ENCODE measurements at regions not wholly inside any gene's neighbourhood (a gene's known extent, or its start where the extent isn't known, plus 50 kb on each side); places are given as distances from the start of the nearest gene placed in this dataset.

DNA sequence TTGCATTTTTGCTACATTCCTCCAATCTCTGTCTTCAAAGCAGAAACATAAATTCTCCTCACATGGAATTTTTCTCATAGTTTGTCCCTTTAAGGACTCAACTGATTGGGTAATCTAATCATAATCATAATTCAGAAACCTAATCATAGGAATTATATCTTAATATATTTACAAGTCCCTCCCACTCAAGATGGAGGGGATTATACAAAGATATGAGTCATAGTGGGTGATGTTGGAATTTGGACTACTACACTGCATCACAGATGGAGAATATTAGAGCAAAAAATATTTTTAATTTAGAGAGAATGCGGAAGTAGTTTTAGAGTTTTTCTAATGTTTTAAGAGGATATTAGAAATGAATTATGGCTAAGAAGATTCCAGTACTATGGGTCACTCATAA is 1034.0 kb downstream of the DTWD2 start (continued):
- TF ChIP-seq ETV6 (conservative IDR thresholded peaks at IDR 0.05 in 1 of 2, IDR thresholded peaks at IDR 0.05 in 1 of 2; ENCODE audit: borderline replicate concordance in 1 of 2, low read depth in 1 of 2): no peak
- no peak for TF ChIP-seq MXI1 (IDR thresholded peaks at IDR 0.05; ENCODE audit: low read depth, low read length)
- no peak for TF ChIP-seq SUPT20H (IDR thresholded peaks at IDR 0.05; ENCODE audit: borderline replicate concordance, control insufficient read depth, low read depth, low read length)
- TF ChIP-seq, protein P1, sequence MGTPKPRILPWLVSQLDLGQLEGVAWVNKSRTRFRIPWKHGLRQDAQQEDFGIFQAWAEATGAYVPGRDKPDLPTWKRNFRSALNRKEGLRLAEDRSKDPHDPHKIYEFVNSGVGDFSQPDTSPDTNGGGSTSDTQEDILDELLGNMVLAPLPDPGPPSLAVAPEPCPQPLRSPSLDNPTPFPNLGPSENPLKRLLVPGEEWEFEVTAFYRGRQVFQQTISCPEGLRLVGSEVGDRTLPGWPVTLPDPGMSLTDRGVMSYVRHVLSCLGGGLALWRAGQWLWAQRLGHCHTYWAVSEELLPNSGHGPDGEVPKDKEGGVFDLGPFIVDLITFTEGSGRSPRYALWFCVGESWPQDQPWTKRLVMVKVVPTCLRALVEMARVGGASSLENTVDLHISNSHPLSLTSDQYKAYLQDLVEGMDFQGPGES (IDR thresholded peaks at IDR 0.05): no peak
- TF ChIP-seq CHD4 (IDR thresholded peaks at IDR 0.05): no peak
- TF ChIP-seq, protein P2, sequence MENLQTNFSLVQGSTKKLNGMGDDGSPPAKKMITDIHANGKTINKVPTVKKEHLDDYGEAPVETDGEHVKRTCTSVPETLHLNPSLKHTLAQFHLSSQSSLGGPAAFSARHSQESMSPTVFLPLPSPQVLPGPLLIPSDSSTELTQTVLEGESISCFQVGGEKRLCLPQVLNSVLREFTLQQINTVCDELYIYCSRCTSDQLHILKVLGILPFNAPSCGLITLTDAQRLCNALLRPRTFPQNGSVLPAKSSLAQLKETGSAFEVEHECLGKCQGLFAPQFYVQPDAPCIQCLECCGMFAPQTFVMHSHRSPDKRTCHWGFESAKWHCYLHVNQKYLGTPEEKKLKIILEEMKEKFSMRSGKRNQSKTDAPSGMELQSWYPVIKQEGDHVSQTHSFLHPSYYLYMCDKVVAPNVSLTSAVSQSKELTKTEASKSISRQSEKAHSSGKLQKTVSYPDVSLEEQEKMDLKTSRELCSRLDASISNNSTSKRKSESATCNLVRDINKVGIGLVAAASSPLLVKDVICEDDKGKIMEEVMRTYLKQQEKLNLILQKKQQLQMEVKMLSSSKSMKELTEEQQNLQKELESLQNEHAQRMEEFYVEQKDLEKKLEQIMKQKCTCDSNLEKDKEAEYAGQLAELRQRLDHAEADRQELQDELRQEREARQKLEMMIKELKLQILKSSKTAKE (IDR thresholded peaks at IDR 0.05; ENCODE audit: low read depth, poor library complexity, severe bottlenecking): no peak
- TF ChIP-seq MYC (IDR thresholded peaks at IDR 0.05; ENCODE audit: insufficient read depth, insufficient read length, insufficient replicate concordance, low read length, severe bottlenecking): no peak

DNA sequence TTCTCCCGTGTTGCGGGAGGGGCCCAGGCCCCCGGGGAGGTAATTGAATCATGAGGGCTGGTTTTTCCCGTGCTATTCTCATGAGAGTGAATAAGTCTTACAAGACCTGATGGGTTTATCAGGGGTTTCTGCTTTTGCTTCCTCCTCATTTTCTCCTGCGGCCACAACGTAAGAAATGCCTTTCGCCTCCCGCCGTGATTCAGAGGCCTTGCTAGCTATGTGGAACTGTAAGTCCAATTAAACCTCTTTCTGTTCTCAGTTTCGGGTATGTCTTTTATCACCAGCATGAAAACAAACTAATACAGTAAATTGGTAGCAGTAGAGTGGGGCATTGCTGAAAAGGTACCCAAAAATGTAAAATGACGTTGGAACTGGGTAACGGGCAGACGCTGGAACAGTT is 1035.1 kb downstream of the DTWD2 start:
- Histone ChIP-seq H3K27ac (ENCODE audit: control insufficient read depth, insufficient read depth) (no peak overlapping the region), H3K4me1 (ENCODE audit: control insufficient read depth, insufficient read depth, low read length) (no peaks in the 10 kb centered on the region), H3K36me3 (ENCODE audit: control insufficient read depth in 2 of 2, insufficient read depth in 2 of 2, low read length in 1 of 2) (no peaks in the 10 kb centered on the region), H3K79me2 (ENCODE audit: control insufficient read depth, insufficient read depth, low read length) (no peaks in the 10 kb centered on the region), H4K20me1 (ENCODE audit: control insufficient read depth, insufficient read depth) (no peaks in the 10 kb centered on the region), H3K4me2 (ENCODE audit: control insufficient read depth, insufficient read depth) (no peak overlapping the region), H3K9me3 (replicated peaks; ENCODE audit: control insufficient read depth, insufficient read depth, low read length) (no peaks in the 10 kb centered on the region), H3K9ac (ENCODE audit: control insufficient read depth, insufficient read depth, low read length) (no peak overlapping the region), H2AFZ (ENCODE audit: control insufficient read depth, low read depth, low read length) (no peak overlapping the region), H3K4me3 (no peak overlapping the region), H3K27me3 (replicated peaks in 1 of 2; ENCODE audit: control insufficient read depth in 2 of 2, insufficient read depth in 2 of 2, low read length in 1 of 2) (no peaks in the 10 kb centered on the region)
- intact Hi-C loops (cut with micrococcal nuclease; ENCODE audit: unreplicated experiment) (no loop called here), in situ Hi-C loops (cut with MboI) (no loop called here)
- ChIA-PET RAD21 (ENCODE audit: unreplicated experiment) (no interaction called here), CTCF (no interaction called here), POLR2A (no interaction called here), SMC1A (ENCODE audit: uncharacterized antibody, unreplicated experiment) (no interaction called here)
- WGBS (ENCODE audit: insufficient coverage, insufficient replicate concordance, low lambda C conversion rate, missing lambda C conversion rate): 36% methylated on average over 13 of the region's 13 CpGs
- no peak for ATAC-seq
- BruUV-seq (replicated peaks): no TSS peak
- no peak for FAIRE-seq
- no peak for DNase-seq (ENCODE audit: low read depth, low spot score)
- TF ChIP-seq, protein P3, sequence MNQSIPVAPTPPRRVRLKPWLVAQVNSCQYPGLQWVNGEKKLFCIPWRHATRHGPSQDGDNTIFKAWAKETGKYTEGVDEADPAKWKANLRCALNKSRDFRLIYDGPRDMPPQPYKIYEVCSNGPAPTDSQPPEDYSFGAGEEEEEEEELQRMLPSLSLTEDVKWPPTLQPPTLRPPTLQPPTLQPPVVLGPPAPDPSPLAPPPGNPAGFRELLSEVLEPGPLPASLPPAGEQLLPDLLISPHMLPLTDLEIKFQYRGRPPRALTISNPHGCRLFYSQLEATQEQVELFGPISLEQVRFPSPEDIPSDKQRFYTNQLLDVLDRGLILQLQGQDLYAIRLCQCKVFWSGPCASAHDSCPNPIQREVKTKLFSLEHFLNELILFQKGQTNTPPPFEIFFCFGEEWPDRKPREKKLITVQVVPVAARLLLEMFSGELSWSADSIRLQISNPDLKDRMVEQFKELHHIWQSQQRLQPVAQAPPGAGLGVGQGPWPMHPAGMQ (IDR thresholded peaks at IDR 0.05; ENCODE audit: borderline replicate concordance): no peak
- TF ChIP-seq ZNF274 (IDR thresholded peaks at IDR 0.05; ENCODE audit: insufficient read depth, insufficient read length) (no peak), NR2C2 (IDR thresholded peaks at IDR 0.05; ENCODE audit: borderline replicate concordance, control insufficient read depth, insufficient read length, low read depth) (no peak), RAD21 (IDR thresholded peaks at IDR 0.05; ENCODE audit: insufficient read depth, low read depth, low read length) (no peak), BMI1 (IDR thresholded peaks at IDR 0.05; ENCODE audit: borderline replicate concordance) (no peak), BCL11A (IDR thresholded peaks at IDR 0.05; ENCODE audit: low read depth, low read length) (no peak)
- TF ChIP-seq, protein P2 (IDR thresholded peaks at IDR 0.05; ENCODE audit: low read depth, poor library complexity, severe bottlenecking): no peak
- TF ChIP-seq, protein P4, sequence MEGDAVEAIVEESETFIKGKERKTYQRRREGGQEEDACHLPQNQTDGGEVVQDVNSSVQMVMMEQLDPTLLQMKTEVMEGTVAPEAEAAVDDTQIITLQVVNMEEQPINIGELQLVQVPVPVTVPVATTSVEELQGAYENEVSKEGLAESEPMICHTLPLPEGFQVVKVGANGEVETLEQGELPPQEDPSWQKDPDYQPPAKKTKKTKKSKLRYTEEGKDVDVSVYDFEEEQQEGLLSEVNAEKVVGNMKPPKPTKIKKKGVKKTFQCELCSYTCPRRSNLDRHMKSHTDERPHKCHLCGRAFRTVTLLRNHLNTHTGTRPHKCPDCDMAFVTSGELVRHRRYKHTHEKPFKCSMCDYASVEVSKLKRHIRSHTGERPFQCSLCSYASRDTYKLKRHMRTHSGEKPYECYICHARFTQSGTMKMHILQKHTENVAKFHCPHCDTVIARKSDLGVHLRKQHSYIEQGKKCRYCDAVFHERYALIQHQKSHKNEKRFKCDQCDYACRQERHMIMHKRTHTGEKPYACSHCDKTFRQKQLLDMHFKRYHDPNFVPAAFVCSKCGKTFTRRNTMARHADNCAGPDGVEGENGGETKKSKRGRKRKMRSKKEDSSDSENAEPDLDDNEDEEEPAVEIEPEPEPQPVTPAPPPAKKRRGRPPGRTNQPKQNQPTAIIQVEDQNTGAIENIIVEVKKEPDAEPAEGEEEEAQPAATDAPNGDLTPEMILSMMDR (IDR thresholded peaks at IDR 0.05 in 2 of 3, conservative IDR thresholded peaks at IDR 0.05 in 1 of 3; ENCODE audit: control insufficient read depth in 2 of 3, extremely low read depth in 1 of 3, insufficient read depth in 1 of 3, low read depth in 3 of 3, low read length in 3 of 3): no peak

All from GM12878 (cell line).